Trophoblast cell (in vitro differentiated cells and primary cell): ENCODE measurements at regions not wholly inside any gene's neighbourhood (a gene's known extent, or its start where the extent isn't known, plus 50 kb on each side); places are given as distances from the start of the nearest gene placed in this dataset.

ENCODE experiments used
- DNase-seq, 2 donors: peaks; one replicate each; pipeline ENCODE4 v3.0.0-alpha.2; 2016
- H2AFZ ChIP-seq: 2 replicates; pipeline ENCODE4 v1.6.1; 2013; ENCODE audit warnings: low read length, moderate library complexity, mild to moderate bottlenecking; ENCODE audit not compliant: insufficient read depth, poor library complexity
- H2AK5ac ChIP-seq: 2 replicates; pipeline ENCODE4 v1.6.1; 2013; ENCODE audit warnings: mild to moderate bottlenecking, low read length
- H2BK120ac ChIP-seq: 2 replicates; pipeline ENCODE4 v1.6.1; 2013; ENCODE audit warnings: low read length, mild to moderate bottlenecking, moderate library complexity; ENCODE audit not compliant: insufficient read depth, poor library complexity
- H2BK12ac ChIP-seq: 2 replicates; pipeline ENCODE4 v1.6.1; 2013; ENCODE audit warnings: mild to moderate bottlenecking, low read length, moderate library complexity
- H2BK5ac ChIP-seq: 2 replicates; pipeline ENCODE4 v1.6.1; 2013; ENCODE audit warnings: low read length, low read depth, moderate library complexity, mild to moderate bottlenecking; ENCODE audit not compliant: poor library complexity
- H3K14ac ChIP-seq: 2 replicates; pipeline ENCODE4 v1.6.1; 2013; ENCODE audit warnings: mild to moderate bottlenecking, low read length
- H3K18ac ChIP-seq: 2 replicates; pipeline ENCODE4 v1.6.1; 2013; ENCODE audit warnings: mild to moderate bottlenecking, low read length
- H3K23ac ChIP-seq: 2 replicates; pipeline ENCODE4 v1.6.1; 2013; ENCODE audit warnings: low read length
- H3K27ac ChIP-seq: 2 replicates; pipeline ENCODE4 v1.5.1; 2013; ENCODE audit warnings: low read depth, mild to moderate bottlenecking, inconsistent platforms, low read length, moderate library complexity
- H3K27me3 ChIP-seq: 2 replicates; pipeline ENCODE4 v1.6.1; 2013; ENCODE audit warnings: inconsistent platforms, mild to moderate bottlenecking, low read length, moderate library complexity; ENCODE audit not compliant: insufficient read depth
- H3K36me3 ChIP-seq, 2 experiments: 1 replicate in 1 of 2; 2 replicates in 1 of 2; pipeline ENCODE4 v1.6.1; 2013; ENCODE audit warnings: low read length in 2 of 2, mild to moderate bottlenecking in 2 of 2, moderate library complexity in 1 of 2; ENCODE audit not compliant: insufficient read depth in 2 of 2, control insufficient read depth in 1 of 2
- H3K4ac ChIP-seq: 2 replicates; pipeline ENCODE4 v1.6.1; 2013; ENCODE audit warnings: low read depth, mild to moderate bottlenecking, low read length, moderate library complexity
- H3K4me1 ChIP-seq, 2 experiments: 1 replicate in 1 of 2; 2 replicates in 1 of 2; pipeline ENCODE4 v1.6.1; 2013; ENCODE audit warnings: low read length in 2 of 2, mild to moderate bottlenecking in 2 of 2, moderate library complexity in 1 of 2; ENCODE audit not compliant: insufficient read depth in 2 of 2, control insufficient read depth in 1 of 2
- H3K4me2 ChIP-seq: 2 replicates; pipeline ENCODE4 v1.6.1; 2013; ENCODE audit warnings: inconsistent platforms, mild to moderate bottlenecking, low read length, moderate library complexity
- H3K4me3 ChIP-seq: 2 replicates; pipeline ENCODE4 v1.5.1; 2013; ENCODE audit warnings: mild to moderate bottlenecking, low read depth, low read length, inconsistent platforms
- H3K79me1 ChIP-seq: one replicate; pipeline ENCODE4 v1.6.1; 2013; ENCODE audit warnings: low read length
- H3K79me2 ChIP-seq: 2 replicates; pipeline ENCODE4 v1.6.1; 2013; ENCODE audit warnings: low read length, mild to moderate bottlenecking; ENCODE audit not compliant: control insufficient read depth, insufficient read depth, poor library complexity
- H3K9ac ChIP-seq: 2 replicates; pipeline ENCODE4 v1.6.1; 2013; ENCODE audit warnings: mild to moderate bottlenecking, low read length
- H3K9me3 ChIP-seq: 2 replicates; pipeline ENCODE4 v1.6.1; 2013; ENCODE audit warnings: low read depth, mild to moderate bottlenecking, control low read depth, inconsistent platforms, low read length; ENCODE audit not compliant: insufficient read depth
- H4K12ac ChIP-seq: 2 replicates; pipeline ENCODE4 v1.6.1; 2013; ENCODE audit warnings: low read depth, mild to moderate bottlenecking, low read length, moderate library complexity
- H4K8ac ChIP-seq: 2 replicates; pipeline ENCODE4 v1.6.1; 2013; ENCODE audit warnings: low read depth, mild to moderate bottlenecking, low read length, moderate library complexity
- H4K91ac ChIP-seq: one replicate; pipeline ENCODE4 v1.6.1; 2013; ENCODE audit warnings: low read depth, mild to moderate bottlenecking, low read length, moderate library complexity
- WGBS: extraction: QIAGEN DNeasy Blood & Tissue Kit; methylation state at CpG from one replicate; pipeline ENCODE4 v1.1.7; 2013; ENCODE audit warnings: missing lambda C conversion rate; ENCODE audit not compliant: insufficient read length, insufficient coverage; ENCODE audit errors: extremely low coverage; 5-methylcytosine and 5-hydroxymethylcytosine counted together

DNA sequence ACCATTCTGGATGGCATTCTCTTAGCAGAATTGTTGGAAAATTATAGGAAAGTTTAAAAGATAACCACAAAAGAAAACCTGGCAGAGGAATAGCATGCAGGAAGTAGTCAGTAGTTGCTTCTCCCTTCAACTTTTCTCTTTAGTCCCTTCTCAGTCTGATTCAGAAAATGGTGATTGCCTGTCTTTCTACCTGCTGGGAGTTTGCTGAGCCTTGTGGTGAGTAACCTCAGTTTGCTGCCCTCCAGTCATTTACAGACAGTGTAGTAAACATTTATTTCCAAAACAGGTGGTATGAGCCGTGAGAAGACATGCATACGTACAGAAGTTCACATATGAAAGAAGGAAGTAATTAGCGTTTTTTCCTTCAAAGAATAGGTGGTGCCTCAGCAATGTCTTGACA is 224.7 kb upstream of the POU1F1 start:
- no peak overlapping the region for H4K12ac ChIP-seq
- H3K14ac ChIP-seq = no peak overlapping the region
- H3K36me3 ChIP-seq = no peaks in the 10 kb centered on the region
- H3K4me3 ChIP-seq = no peak overlapping the region
- no CpG with 5 or more reads among the region's 3 CpGs for WGBS
- DNase-seq = no peak
- H2AK5ac ChIP-seq = no peak overlapping the region
- no peak overlapping the region for H3K4ac ChIP-seq
- H3K27ac ChIP-seq = no peak overlapping the region
- no peak overlapping the region for H2BK12ac ChIP-seq
- H3K4me2 ChIP-seq = no peak overlapping the region
- H2BK120ac ChIP-seq = no peak overlapping the region
- H3K79me2 ChIP-seq = no peaks in the 10 kb centered on the region
- no peak overlapping the region for H4K91ac ChIP-seq
- no peak overlapping the region for H2AFZ ChIP-seq
- no peak overlapping the region for H2BK5ac ChIP-seq
- H3K9me3 ChIP-seq = no peaks in the 10 kb centered on the region
- no peaks in the 10 kb centered on the region for H3K79me1 ChIP-seq
- no peak overlapping the region for H4K8ac ChIP-seq
- H3K9ac ChIP-seq = no peak overlapping the region
- no peaks in the 10 kb centered on the region for H3K4me1 ChIP-seq
- no peak overlapping the region for H3K18ac ChIP-seq
- H3K23ac ChIP-seq = no peak overlapping the region
- H3K27me3 ChIP-seq = no peaks in the 10 kb centered on the region

GRCh38 chr3:87498358-87499080 is 222.1 kb upstream of the POU1F1 start:
- H3K9me3 ChIP-seq = no peaks in the 10 kb centered on the region
- no peak overlapping the region for H2BK12ac ChIP-seq
- no peak overlapping the region for H4K91ac ChIP-seq
- no peak overlapping the region for H3K18ac ChIP-seq
- no peak overlapping the region for H3K9ac ChIP-seq
- no peaks in the 10 kb centered on the region for H3K79me1 ChIP-seq
- H3K27me3 ChIP-seq = no peaks in the 10 kb centered on the region
- no peak overlapping the region for H3K23ac ChIP-seq
- no peak overlapping the region for H2AFZ ChIP-seq
- H2BK120ac ChIP-seq = no peak overlapping the region
- H2BK5ac ChIP-seq = no peak overlapping the region
- H3K4me1 ChIP-seq = no peaks in the 10 kb centered on the region
- H3K79me2 ChIP-seq = no peaks in the 10 kb centered on the region
- no CpG with 5 or more reads among the region's 1 CpG for WGBS
- no peak overlapping the region for H3K4ac ChIP-seq
- DNase-seq = no peak
- H4K8ac ChIP-seq = no peak overlapping the region
- no peak overlapping the region for H2AK5ac ChIP-seq
- no peak overlapping the region for H4K12ac ChIP-seq
- no peak overlapping the region for H3K27ac ChIP-seq
- H3K4me2 ChIP-seq = no peak overlapping the region
- no peak overlapping the region for H3K4me3 ChIP-seq
- no peaks in the 10 kb centered on the region for H3K36me3 ChIP-seq
- H3K14ac ChIP-seq = no peak overlapping the region

- no peak overlapping the region for H3K18ac ChIP-seq
- no peaks in the 10 kb centered on the region for H3K36me3 ChIP-seq
- H4K12ac ChIP-seq = no peak overlapping the region
- no peak overlapping the region for H2BK120ac ChIP-seq
- no peak for DNase-seq
- H2BK12ac ChIP-seq = no peak overlapping the region
- H4K8ac ChIP-seq = no peak overlapping the region
- no peaks in the 10 kb centered on the region for H3K27me3 ChIP-seq
- no peaks in the 10 kb centered on the region for H3K4me1 ChIP-seq
- no peak overlapping the region for H3K4me2 ChIP-seq
- no peak overlapping the region for H3K9ac ChIP-seq
- no peak overlapping the region for H3K4ac ChIP-seq
- H3K27ac ChIP-seq = no peak overlapping the region
- WGBS = no CpG with 5 or more reads among the region's 1 CpG
- no peak overlapping the region for H4K91ac ChIP-seq
- no peaks in the 10 kb centered on the region for H3K9me3 ChIP-seq
- H3K79me2 ChIP-seq = no peaks in the 10 kb centered on the region
- no peak overlapping the region for H2AFZ ChIP-seq
- H2AK5ac ChIP-seq = no peak overlapping the region
- H3K79me1 ChIP-seq = no peaks in the 10 kb centered on the region
- no peak overlapping the region for H2BK5ac ChIP-seq
- no peak overlapping the region for H3K4me3 ChIP-seq
- no peak overlapping the region for H3K14ac ChIP-seq
- no peak overlapping the region for H3K23ac ChIP-seq
Observed at GRCh38 chr3:87495938-87496337, 219.6 kb upstream of the POU1F1 start.

DNA sequence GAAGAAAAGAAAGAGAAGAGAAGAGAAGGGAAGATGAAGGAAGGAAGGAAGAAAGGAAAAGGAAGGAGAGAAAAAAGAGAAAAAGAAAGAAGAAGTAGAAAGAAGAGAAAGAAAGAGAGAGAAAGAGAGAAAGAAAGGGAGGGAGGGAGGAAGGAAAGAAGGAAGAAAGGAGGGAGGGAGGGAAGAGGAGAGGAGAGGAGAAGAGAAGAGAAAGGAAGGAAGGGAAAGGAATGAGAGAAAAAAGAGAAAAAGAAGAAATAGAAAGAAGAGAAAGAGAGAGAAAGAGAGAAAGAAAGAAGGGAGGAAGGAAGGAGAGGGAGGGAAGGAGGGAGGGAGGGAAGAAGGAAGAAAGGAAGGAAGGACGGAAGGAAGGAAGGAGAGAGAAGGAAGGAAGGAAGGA is 217.9 kb upstream of the POU1F1 start:
- Histone ChIP-seq H3K23ac (no peak overlapping the region), H3K4ac (no peak overlapping the region), H2BK12ac (no peak overlapping the region), H4K8ac (no peak overlapping the region), H3K4me2 (no peak overlapping the region), H3K9me3 (no peaks in the 10 kb centered on the region), H3K4me1 (no peaks in the 10 kb centered on the region), H2AK5ac (no peak overlapping the region), H3K4me3 (no peak overlapping the region), H2BK120ac (no peak overlapping the region), H2BK5ac (no peak overlapping the region), H2AFZ (no peak overlapping the region), H3K14ac (no peak overlapping the region), H3K79me2 (no peaks in the 10 kb centered on the region), H3K36me3 (no peaks in the 10 kb centered on the region), H4K12ac (no peak overlapping the region), H3K79me1 (no peaks in the 10 kb centered on the region), H3K18ac (no peak overlapping the region), H3K27me3 (no peaks in the 10 kb centered on the region), H4K91ac (no peak overlapping the region), H3K27ac (no peak overlapping the region), H3K9ac (no peak overlapping the region)
- no peak for DNase-seq
- WGBS = no CpG with 5 or more reads among the region's 1 CpG
